ENCODE measurements at regions not wholly inside any gene's neighbourhood (a gene's known extent, or its start where the extent isn't known, plus 50 kb on each side); places are given as distances from the start of the nearest gene placed in this dataset.

GRCh38 chr20:22414305-22414742 lies 170.0 kb downstream of the FOXA2 start:
- no peak for DNase-seq
- Histone ChIP-seq H3K27ac (no peak overlapping the region), H3K9me3 (no peaks in the 10 kb centered on the region), H3K36me3 (no peaks in the 10 kb centered on the region), H3K4me1 (no peaks in the 10 kb centered on the region), H3K27me3 (peaks cover 0 to 4% (median 0%) of the 10 kb centered on the region in 4 donors), H3K4me3 (no peak overlapping the region)
- no peak for TF ChIP-seq POLR2A (IDR thresholded peaks at IDR 0.05)
- WGBS, 2 donors = 15 to 24% methylated on average over 4 of the region's 4 CpGs
- intact Hi-C loops (cut with DNase I) = no loop called here

- TF ChIP-seq POLR2A (IDR thresholded peaks at IDR 0.05) = no peak
- TF ChIP-seq CTCF (IDR thresholded peaks at IDR 0.05) = no peak
- WGBS, 2 donors = 73 to 82% methylated on average over 13 to 14 of the region's 14 CpGs
- no peak for DNase-seq
Observed at GRCh38 chr20:22412977-22413868, 171.1 kb downstream of the FOXA2 start.

GRCh38 chr20:22411627-22412450 lies 172.5 kb downstream of the FOXA2 start:
- no peak for DNase-seq
- H3K4me3 ChIP-seq = no peak overlapping the region
- H3K27ac ChIP-seq = peak overlapping the region in 2 of 4 donors; percentile 41 to 54
- TF ChIP-seq CTCF (IDR thresholded peaks at IDR 0.05) = no peak
- no peak for TF ChIP-seq POLR2A (IDR thresholded peaks at IDR 0.05)
- H3K9me3 ChIP-seq = no peaks in the 10 kb centered on the region
- 70 to 73% methylated on average over 12 of the region's 12 CpGs for WGBS, 2 donors
- intact Hi-C loops (cut with DNase I) = no loop called here
- H3K4me1 ChIP-seq = no peaks in the 10 kb centered on the region
- H3K36me3 ChIP-seq = no peaks in the 10 kb centered on the region
- peaks cover 0 to 22% (median 0%) of the 10 kb centered on the region in 4 donors for H3K27me3 ChIP-seq

More at GRCh38 chr20:22412977-22413868, 171.1 kb downstream of the FOXA2 start:
- intact Hi-C loops (cut with DNase I) = no loop called here
- no peaks in the 10 kb centered on the region for H3K9me3 ChIP-seq
- H3K4me1 ChIP-seq = no peaks in the 10 kb centered on the region
- H3K27me3 ChIP-seq = peaks cover 0 to 8% (median 0%) of the 10 kb centered on the region in 4 donors
- H3K27ac ChIP-seq = no peak overlapping the region
- H3K4me3 ChIP-seq = no peak overlapping the region
- H3K36me3 ChIP-seq = no peaks in the 10 kb centered on the region

- intact Hi-C loops (cut with DNase I) = no loop called here
- WGBS, 2 donors = 78 to 79% methylated on average over 1 of the region's 1 CpG
Observed at GRCh38 chr20:22411286-22411626, 173.1 kb downstream of the FOXA2 start.

More at GRCh38 chr20:22411286-22411626, 173.1 kb downstream of the FOXA2 start:
- Histone ChIP-seq H3K27ac (peak overlapping the region in 1 of 4 donors; percentile 54), H3K36me3 (no peaks in the 10 kb centered on the region), H3K9me3 (no peaks in the 10 kb centered on the region), H3K4me1 (no peaks in the 10 kb centered on the region), H3K4me3 (no peak overlapping the region), H3K27me3 (peaks cover 0 to 27% (median 0%) of the 10 kb centered on the region in 4 donors)
- DNase-seq = no peak
- TF ChIP-seq POLR2A (IDR thresholded peaks at IDR 0.05) = no peak
- TF ChIP-seq CTCF (IDR thresholded peaks at IDR 0.05) = no peak
